HL-60/S4 (cell line): ENCODE measurements at regions not wholly inside any gene's neighbourhood (a gene's known extent, or its start where the extent isn't known, plus 50 kb on each side); places are given as distances from the start of the nearest gene placed in this dataset.
"Not testable (repeated sequence)": the region's sequence is repeated elsewhere in the genome, so short reads cannot be mapped to it uniquely, and the experiment has no call there.

ENCODE experiments used
- in situ Hi-C: fragments of 300-500 bp; cut with MboI; formaldehyde crosslinking; loops from 2 replicates; pipeline ENCODE4 v1.14.3; 2022; ENCODE audit warnings: low sequenced_read_pairs

GRCh38 chr10:62496925-62497324, 122.8 kb downstream of the ZNF365 start:
- in situ Hi-C loops = no loop called here

GRCh38 chr10:62498271-62498670, 124.1 kb downstream of the ZNF365 start:
- in situ Hi-C loops = no loop called here

GRCh38 chr10:62500116-62500515, 125.9 kb downstream of the ZNF365 start:
- in situ Hi-C loops = not testable (repeated sequence)

- in situ Hi-C loops = no loop called here
These were observed 127.4 kb downstream of the ZNF365 start for GRCh38 chr10:62501547-62501946.

- in situ Hi-C loops = no loop called here
These were observed 128.9 kb downstream of the ZNF365 start for GRCh38 chr10:62502995-62503613.

GRCh38 chr10:62503872-62504271, 129.7 kb downstream of the ZNF365 start:
- in situ Hi-C loops = no loop called here

GRCh38 chr10:62506371-62506770, 132.2 kb downstream of the ZNF365 start:
- in situ Hi-C loops = no loop called here

GRCh38 chr10:62511238-62511637, 137.1 kb downstream of the ZNF365 start:
- in situ Hi-C loops = no loop called here

- in situ Hi-C loops = no loop called here
These were observed 137.5 kb downstream of the ZNF365 start for GRCh38 chr10:62511656-62512055.

- in situ Hi-C loops = no loop called here
These were observed 138.7 kb downstream of the ZNF365 start for GRCh38 chr10:62512732-62513475.

GRCh38 chr10:62514079-62514693, 140.0 kb downstream of the ZNF365 start:
- in situ Hi-C loops = no loop called here

GRCh38 chr10:62517252-62517651, 143.1 kb downstream of the ZNF365 start:
- in situ Hi-C loops = no loop called here

- in situ Hi-C loops = no loop called here
These were observed 153.1 kb downstream of the ZNF365 start for GRCh38 chr10:62527019-62527827.

- in situ Hi-C loops = no loop called here
These were observed 154.3 kb downstream of the ZNF365 start for GRCh38 chr10:62528441-62528840.

GRCh38 chr10:62529396-62529795, 155.2 kb downstream of the ZNF365 start:
- in situ Hi-C loops = no loop called here

- in situ Hi-C loops = no loop called here
These were observed 159.9 kb downstream of the ZNF365 start for GRCh38 chr10:62534031-62534430.

- in situ Hi-C loops = no loop called here
These were observed 164.4 kb downstream of the ZNF365 start for GRCh38 chr10:62538606-62539005.

GRCh38 chr10:62540389-62540788, 166.2 kb downstream of the ZNF365 start:
- in situ Hi-C loops = no loop called here

- in situ Hi-C loops = no loop called here
These were observed 167.6 kb downstream of the ZNF365 start for GRCh38 chr10:62541811-62542210.

- in situ Hi-C loops = no loop called here
These were observed 169.6 kb downstream of the ZNF365 start for GRCh38 chr10:62543571-62544355.
